ENCODE measurements at regions not wholly inside any gene's neighbourhood (a gene's known extent, or its start where the extent isn't known, plus 50 kb on each side); places are given as distances from the start of the nearest gene placed in this dataset.

- TF ChIP-seq HNF1A (IDR thresholded peaks at IDR 0.05; ENCODE audit: low read depth) (no peak), HNF1A (CRISPR knock-in tag; IDR thresholded peaks at IDR 0.05; ENCODE audit: borderline replicate concordance) (no peak), JARID2 (CRISPR knock-in tag; IDR thresholded peaks at IDR 0.05; ENCODE audit: insufficient replicate concordance) (no peak), HNF4A (CRISPR knock-in tag; IDR thresholded peaks at IDR 0.05) (peak; percentile 74), ZNF580 (CRISPR knock-in tag; IDR thresholded peaks at IDR 0.05; ENCODE audit: borderline replicate concordance, low read depth) (peak; percentile 36; the same call in 1 of the 2 replicates), PHF8 (CRISPR knock-in tag; IDR thresholded peaks at IDR 0.05) (no peak), PAXIP1 (CRISPR knock-in tag; conservative IDR thresholded peaks at IDR 0.05) (peak; percentile 38), KLF12 (CRISPR knock-in tag; IDR thresholded peaks at IDR 0.05; ENCODE audit: borderline replicate concordance) (no peak), ZNF713 (CRISPR knock-in tag; IDR thresholded peaks at IDR 0.05) (no peak), CCDC6 (CRISPR knock-in tag; IDR thresholded peaks at IDR 0.05) (no peak), ATM (IDR thresholded peaks at IDR 0.05; ENCODE audit: borderline replicate concordance) (no peak), ZNF512B (CRISPR knock-in tag; IDR thresholded peaks at IDR 0.05; ENCODE audit: borderline replicate concordance) (no peak), FOXO1 (CRISPR knock-in tag; IDR thresholded peaks at IDR 0.05) (no peak), SATB2 (CRISPR knock-in tag; IDR thresholded peaks at IDR 0.05) (no peak), ZNF432 (CRISPR knock-in tag; IDR thresholded peaks at IDR 0.05; ENCODE audit: borderline replicate concordance) (no peak), ZNF577 (CRISPR knock-in tag; IDR thresholded peaks at IDR 0.05; ENCODE audit: borderline replicate concordance, low read depth) (no peak), ZNF775 (CRISPR knock-in tag; IDR thresholded peaks at IDR 0.05; ENCODE audit: borderline replicate concordance) (no peak), ZSCAN30 (CRISPR knock-in tag; IDR thresholded peaks at IDR 0.05) (no peak)
Observed at GRCh38 chr5:135243556-135244285, 155.3 kb downstream of the MACROH2A1 start (continued).

Data from HepG2 (cell line).